ENCODE measurements at regions not wholly inside any gene's neighbourhood (a gene's known extent, or its start where the extent isn't known, plus 50 kb on each side); places are given as distances from the start of the nearest gene placed in this dataset.
"Not testable (repeated sequence)": the region's sequence is repeated elsewhere in the genome, so short reads cannot be mapped to it uniquely, and the experiment has no call there.

- DNase-seq (ENCODE audit: low spot score), result no peak
Measured at GRCh38 chr21:15119486-15119885, 54.7 kb upstream of the NRIP1 start.

- DNase-seq (ENCODE audit: low spot score), result no peak
Measured at GRCh38 chr21:15121097-15121654, 56.4 kb upstream of the NRIP1 start.

- no peak for DNase-seq (ENCODE audit: low spot score)
Measured at GRCh38 chr21:15121655-15122120, 56.9 kb upstream of the NRIP1 start.

- DNase-seq (ENCODE audit: low spot score), result no peak
Measured at GRCh38 chr21:15122241-15122640, 57.4 kb upstream of the NRIP1 start.

- DNase-seq (ENCODE audit: low spot score), result no peak
Measured at GRCh38 chr21:15124731-15125130, 59.9 kb upstream of the NRIP1 start.

GRCh38 chr21:15126948-15127347 is 62.1 kb upstream of the NRIP1 start:
- no peak for DNase-seq (ENCODE audit: low spot score)

- no peak for DNase-seq (ENCODE audit: low spot score)
Measured at GRCh38 chr21:15127437-15127836, 62.6 kb upstream of the NRIP1 start.

GRCh38 chr21:15128267-15128666 is 63.5 kb upstream of the NRIP1 start:
- DNase-seq (ENCODE audit: low spot score), result no peak

- not testable (repeated sequence) for DNase-seq (ENCODE audit: low spot score)
Measured at GRCh38 chr21:15128714-15129113, 63.9 kb upstream of the NRIP1 start.

GRCh38 chr21:15130326-15130725 is 65.5 kb upstream of the NRIP1 start:
- DNase-seq (ENCODE audit: low spot score), result no peak

- no peak for DNase-seq (ENCODE audit: low spot score)
Measured at GRCh38 chr21:15130751-15131150, 66.0 kb upstream of the NRIP1 start.

- DNase-seq (ENCODE audit: low spot score), result no peak
Measured at GRCh38 chr21:15132781-15133180, 68.0 kb upstream of the NRIP1 start.

GRCh38 chr21:15134701-15135470 is 70.1 kb upstream of the NRIP1 start:
- DNase-seq (ENCODE audit: low spot score), result no peak

GRCh38 chr21:15135867-15136629 is 71.2 kb upstream of the NRIP1 start:
- DNase-seq (ENCODE audit: low spot score), result no peak

- DNase-seq (ENCODE audit: low spot score), result no peak
Measured at GRCh38 chr21:15138490-15138889, 73.7 kb upstream of the NRIP1 start.

- no peak for DNase-seq (ENCODE audit: low spot score)
Measured at GRCh38 chr21:15139898-15140297, 75.1 kb upstream of the NRIP1 start.

GRCh38 chr21:15140321-15141019 is 75.7 kb upstream of the NRIP1 start:
- DNase-seq (ENCODE audit: low spot score), result no peak

- DNase-seq (ENCODE audit: low spot score), result no peak
Measured at GRCh38 chr21:15141261-15141970, 76.6 kb upstream of the NRIP1 start.

GRCh38 chr21:15144026-15144425 is 79.2 kb upstream of the NRIP1 start:
- no peak for DNase-seq (ENCODE audit: low spot score)

GRCh38 chr21:15148437-15148836 is 83.6 kb upstream of the NRIP1 start:
- DNase-seq (ENCODE audit: low spot score), result no peak

- DNase-seq (ENCODE audit: low spot score), result no peak
Measured at GRCh38 chr21:15149600-15150224, 84.9 kb upstream of the NRIP1 start.
